Heart left ventricle (tissue), 16 donors: ENCODE measurements at regions not wholly inside any gene's neighbourhood (a gene's known extent, or its start where the extent isn't known, plus 50 kb on each side); places are given as distances from the start of the nearest gene placed in this dataset.

Experiments
- ATAC-seq, 4 donors: fragments of 200-7000 bp; cut with Tn5 transposase; one replicate each; pipeline ENCODE4 v1.9.1; 2020 to 2022; ENCODE audit warnings: moderate library complexity in 4 of 4, mild to moderate bottlenecking in 3 of 4, moderate number of reproducible peaks in 1 of 4
- DNase-seq, 5 donors: peaks; one replicate each; pipeline ENCODE4 v3.0.0-alpha.2; 2020
- H3K27ac ChIP-seq, 12 donors: fragments of 200-600 bp; sonication (generic) in 4 of 12; one replicate each; pipeline versions ENCODE4 v1.5.0 to v1.8.0; 2016 to 2022; ENCODE audit warnings: mild to moderate bottlenecking in 2 of 12
- H3K27me3 ChIP-seq, 9 donors: fragments of 200-600 bp; sonication (generic) in 2 of 9; one replicate each; pipeline versions ENCODE4 v1.5.1 to v1.8.0; 2016 to 2022; ENCODE audit warnings: mild to moderate bottlenecking in 3 of 9
- H3K36me3 ChIP-seq, 9 donors: fragments of 200-600 bp; sonication (generic) in 2 of 9; one replicate each; pipeline versions ENCODE4 v1.5.0 to v1.8.0; 2018 to 2022; ENCODE audit warnings: mild to moderate bottlenecking in 2 of 9
- H3K4me1 ChIP-seq, 12 donors: fragments of 200-600 bp; sonication (generic) in 4 of 12; one replicate each; pipeline versions ENCODE4 v1.5.0 to v1.8.0; 2016 to 2022; ENCODE audit warnings: mild to moderate bottlenecking in 3 of 12
- H3K4me3 ChIP-seq, 12 donors: fragments of 200-600 bp; sonication (generic) in 4 of 12; one replicate each; pipeline versions ENCODE4 v1.5.0 to v1.8.0; 2017 to 2022; ENCODE audit warnings: mild to moderate bottlenecking in 9 of 12, moderate library complexity in 4 of 12
- H3K9me3 ChIP-seq, 12 donors: fragments of 200-600 bp; sonication (generic) in 4 of 12; one replicate each; pipeline versions ENCODE4 v1.5.0 to v1.8.0; 2016 to 2022; ENCODE audit warnings: mild to moderate bottlenecking in 1 of 12
- CTCF ChIP-seq, 12 donors: fragments of 200-600 bp; sonication (generic) in 4 of 12; IDR thresholded peaks; one replicate each; pipeline versions ENCODE4 v1.5.0 to v1.8.0; 2018 to 2022; ENCODE audit warnings: antibody characterized with exemption in 12 of 12, mild to moderate bottlenecking in 5 of 12
- POLR2A ChIP-seq, 2 donors: fragments of 450-650 bp; IDR thresholded peaks; one replicate each; pipeline ENCODE4 v1.6.1; 2017; ENCODE audit warnings: antibody characterized with exemption in 2 of 2, mild to moderate bottlenecking in 2 of 2, moderate library complexity in 2 of 2
- WGBS, 4 donors: extraction: QIAGEN DNeasy Blood & Tissue Kit in 2 of 4; methylation state at CpG; one replicate each; pipeline versions ENCODE4 v1.1.5 to v1.1.7; 2013 to 2018; 5-methylcytosine and 5-hydroxymethylcytosine counted together
- intact Hi-C, 10 donors: fragments of 100-400 bp; cut with DNase I; formaldehyde crosslinking; loops; one replicate each; pipeline versions ENCODE4 v1.11.1 to v1.14.2; 2022
- donor health status: ischemic (EF 13 %, LVEDD 7.1; RV severe dilation, severe dysfunction).
- donor health status: healthy with polysubstance abuse.
- donor health status: DM: no; HTN: yes; CAD: no.
- donor health status: DM: no; HTN: no; CAD: no.
- donor health status: ischemic (EF 25% LVEDD 6.9; RV normal size, moderate dysfunction).
- donor health status: ischemic (EF 25% LVEDD 5.7; RV mildly dilated, moderate dysfunction).
- donor health status: healthy.
- donor health status: DM: yes; HTN: yes; CAD: no.
- donor health status: ischemic (EF 35%, LVEDD 5.7; RV mildly dilated, moderate dysfunction).
- donor health status: nonischemic (EF 11% LVEDD 7.7; RV severe dilation, severe dysfunction).
- donor health status: DM: yes; HTN: yes; CAD: no.
- donor health status: PGD.
- donor health status: ischemic (EF 29% LVEDD 5.4; RV normal size, mild dysfunction).
- donor health status: nonischemic (EF 23%, LVEDD 6.1; RV moderate dilation, normal function).

- ATAC-seq (no peak), DNase-seq (no peak)
- no peak overlapping the region for H3K4me3 ChIP-seq
- WGBS, 4 donors = 92 to 95% (median 93%) methylated on average over 3 of the region's 3 CpGs
- H3K27ac ChIP-seq = no peak overlapping the region
- TF ChIP-seq POLR2A (IDR thresholded peaks at IDR 0.05) = no peak
- no peak for TF ChIP-seq CTCF (IDR thresholded peaks at IDR 0.05)
- no peaks in the 10 kb centered on the region for H3K36me3 ChIP-seq
- peaks cover 0 to 49% (median 29%) of the 10 kb centered on the region in 12 donors for H3K4me1 ChIP-seq
- peaks cover 0 to under 1% (median 0%) of the 10 kb centered on the region in 9 donors for H3K27me3 ChIP-seq
- intact Hi-C loops = no loop called here
- no peaks in the 10 kb centered on the region for H3K9me3 ChIP-seq
These were observed 102.2 kb upstream of the MBNL2 start for GRCh38 chr13:97119943-97120342.

GRCh38 chr13:97120346-97120745 lies 101.8 kb upstream of the MBNL2 start:
- Histone ChIP-seq H3K4me3 (no peak overlapping the region), H3K4me1 (peaks cover 0 to 49% (median 29%) of the 10 kb centered on the region in 12 donors), H3K9me3 (no peaks in the 10 kb centered on the region), H3K27me3 (no peaks in the 10 kb centered on the region), H3K36me3 (no peaks in the 10 kb centered on the region), H3K27ac (no peak overlapping the region)
- ATAC-seq (no peak), DNase-seq (no peak)
- intact Hi-C loops = no loop called here
- TF ChIP-seq POLR2A (IDR thresholded peaks at IDR 0.05) = no peak
- no peak for TF ChIP-seq CTCF (IDR thresholded peaks at IDR 0.05)
- WGBS, 4 donors = 93 to 94% (median 94%) methylated on average over 2 of the region's 2 CpGs

GRCh38 chr13:97120976-97121375 lies 101.2 kb upstream of the MBNL2 start:
- no peak for DNase-seq
- Histone ChIP-seq H3K9me3 (no peaks in the 10 kb centered on the region), H3K4me1 (peaks cover 0 to 49% (median 29%) of the 10 kb centered on the region in 12 donors), H3K27me3 (no peaks in the 10 kb centered on the region), H3K4me3 (no peak overlapping the region), H3K27ac (no peak overlapping the region), H3K36me3 (no peaks in the 10 kb centered on the region)
- no peak for TF ChIP-seq POLR2A (IDR thresholded peaks at IDR 0.05)
- TF ChIP-seq CTCF (IDR thresholded peaks at IDR 0.05) = no peak
- intact Hi-C loops = no loop called here
- ATAC-seq = no peak
- 91 to 97% (median 93%) methylated on average over 1 of the region's 1 CpG for WGBS, 4 donors

GRCh38 chr13:97121894-97122293 lies 100.2 kb upstream of the MBNL2 start:
- Histone ChIP-seq H3K4me1 (peaks cover 0 to 43% (median 24%) of the 10 kb centered on the region in 12 donors), H3K36me3 (no peaks in the 10 kb centered on the region)
- no peak for TF ChIP-seq POLR2A (IDR thresholded peaks at IDR 0.05)
- no peak for TF ChIP-seq CTCF (IDR thresholded peaks at IDR 0.05)

More at GRCh38 chr13:97121894-97122293, 100.2 kb upstream of the MBNL2 start:
- no peak for ATAC-seq
- DNase-seq = no peak
- no peaks in the 10 kb centered on the region for H3K9me3 ChIP-seq
- H3K4me3 ChIP-seq = no peak overlapping the region
- H3K27ac ChIP-seq = no peak overlapping the region
- no peaks in the 10 kb centered on the region for H3K27me3 ChIP-seq
- intact Hi-C loops = no loop called here
